GM12891 (cell line): ENCODE measurements at regions not wholly inside any gene's neighbourhood (a gene's known extent, or its start where the extent isn't known, plus 50 kb on each side); places are given as distances from the start of the nearest gene placed in this dataset.

Source experiments
- POLR2A ChIP-seq: IDR thresholded peaks from 2 replicates; pipeline ENCODE4 v1.6.1; 2011; ENCODE audit warnings: low read depth, low read length, control low read depth
- POLR2AphosphoS5 ChIP-seq: IDR thresholded peaks from 2 replicates; pipeline ENCODE4 v1.6.1; 2011; ENCODE audit warnings: low read depth, low read length, control low read depth
- SPI1 ChIP-seq: IDR thresholded peaks from 2 replicates; pipeline ENCODE4 v1.6.1; 2011; ENCODE audit warnings: low read depth, low read length, control low read depth
- TAF1 ChIP-seq: IDR thresholded peaks from 2 replicates; pipeline ENCODE4 v1.6.1; 2011; ENCODE audit warnings: low read depth, low read length, control low read depth

DNA sequence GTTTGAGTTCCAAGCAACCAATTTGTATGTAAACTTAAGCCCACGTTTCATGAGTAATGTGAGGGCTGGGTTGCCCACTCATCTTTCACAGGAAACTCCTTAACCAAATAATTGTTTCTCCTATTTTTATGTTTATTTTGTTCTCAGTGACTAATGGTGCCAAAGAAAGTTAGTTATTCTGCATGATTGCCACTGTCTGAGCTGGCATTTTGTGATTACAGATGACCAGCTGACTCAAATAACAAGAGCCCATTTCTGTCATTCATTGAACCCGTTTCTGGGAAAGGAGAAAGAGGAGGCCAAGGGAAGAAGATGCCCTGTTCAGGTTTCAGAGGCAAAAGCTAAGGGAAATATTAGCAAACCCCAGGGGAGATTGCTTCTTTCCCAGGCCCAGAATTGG is 186.9 kb upstream of the MYO3A start:
- TF ChIP-seq POLR2A (no peak), TAF1 (no peak), SPI1 (no peak), POLR2AphosphoS5 (no peak)
